EH (cell line): ENCODE measurements at regions not wholly inside any gene's neighbourhood (a gene's known extent, or its start where the extent isn't known, plus 50 kb on each side); places are given as distances from the start of the nearest gene placed in this dataset.
A peak's percentile ranks its signal among the peaks of the same experiment; 100 is the strongest.

Experiments used
- DNase-seq: peaks from one replicate; pipeline ENCODE4 v3.0.0-alpha.2; 2015; ENCODE audit warnings: low read depth

DNA sequence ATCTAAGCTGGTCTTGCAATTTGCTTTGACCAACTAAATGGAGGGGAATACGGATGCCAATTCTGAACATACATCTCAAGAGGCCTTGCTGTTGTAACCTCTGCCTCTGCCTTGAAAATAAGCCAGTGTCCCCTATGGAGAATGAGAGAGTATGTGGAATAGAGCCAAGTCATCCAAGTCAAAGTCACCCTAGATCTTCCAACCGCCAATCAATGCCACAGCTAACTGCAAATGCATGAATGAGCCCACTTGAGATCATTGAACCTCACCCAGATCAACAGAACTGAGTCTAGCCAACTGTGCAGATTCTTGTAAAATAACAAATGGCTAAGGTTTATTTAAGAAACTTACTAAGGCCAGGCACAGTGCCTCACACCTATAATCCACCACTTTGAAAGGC, 139.8 kb upstream of the TANK start:
- DNase-seq: no peak

DNA sequence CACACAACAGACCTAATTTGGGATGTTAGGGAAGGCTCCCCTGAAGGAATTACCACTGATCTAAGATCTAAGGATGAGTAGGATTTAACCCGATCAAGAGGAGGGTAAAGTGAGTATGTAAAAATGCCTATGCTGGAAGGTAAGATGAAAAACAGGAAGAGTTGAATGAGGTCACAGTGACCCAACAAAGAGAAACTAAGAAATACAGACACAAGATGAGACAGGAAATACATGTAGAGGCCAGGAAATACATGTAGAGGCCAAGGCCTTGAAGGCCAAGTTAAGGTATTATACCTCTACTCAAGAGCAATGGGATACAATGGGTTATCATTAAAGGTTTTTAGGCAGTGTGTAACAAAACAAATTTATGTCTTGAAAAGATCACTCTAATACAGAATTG, 131.6 kb upstream of the TANK start:
- DNase-seq: no peak

DNA sequence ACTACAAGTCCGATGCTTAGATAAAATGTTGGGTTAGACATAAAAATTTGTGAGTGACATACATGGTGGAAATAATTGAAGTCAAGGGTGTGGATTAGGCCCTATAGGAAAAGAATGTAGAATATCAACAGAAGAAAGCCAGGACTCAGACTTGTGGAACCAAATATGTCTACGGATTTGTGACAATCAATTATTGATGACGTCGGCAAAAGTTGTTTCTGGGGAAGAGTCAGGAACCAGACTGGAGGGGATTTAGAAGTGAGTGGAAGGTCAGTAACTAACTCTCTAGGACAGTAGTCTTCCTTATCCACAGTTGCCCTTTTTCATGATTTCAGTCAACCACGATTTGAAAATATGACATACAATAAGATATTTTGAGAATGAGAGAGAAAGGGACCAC, 130.9 kb upstream of the TANK start:
- no peak for DNase-seq

GRCh38 chr2:161030260-161031063, 129.8 kb upstream of the TANK start:
- DNase-seq: peak; percentile 99

- peak; percentile 23 for DNase-seq
These were observed 128.7 kb upstream of the TANK start for GRCh38 chr2:161031511-161031910.

DNA sequence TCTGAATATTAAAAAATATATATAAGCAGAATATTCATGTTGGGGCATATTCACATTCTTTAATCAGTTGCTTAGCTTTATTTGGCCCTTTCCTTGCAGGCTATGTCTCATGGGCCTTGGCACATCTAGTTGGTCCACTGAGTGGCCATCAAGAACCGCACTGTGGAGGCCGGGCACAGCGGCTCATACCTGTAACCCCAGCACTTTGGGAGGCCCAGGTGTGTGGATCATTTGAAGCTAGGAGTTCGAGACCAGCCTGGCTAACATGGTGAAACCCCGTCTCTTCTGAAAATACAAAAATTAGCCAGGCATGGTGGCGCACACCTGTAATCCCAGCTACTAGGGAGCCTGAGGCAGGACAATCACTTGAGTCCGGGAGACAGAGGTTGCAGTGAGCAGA, 127.6 kb upstream of the TANK start:
- DNase-seq: no peak

- peak; percentile 64 for DNase-seq
These were observed 127.1 kb upstream of the TANK start for GRCh38 chr2:161033059-161033660.

- DNase-seq: peak; percentile 91
These were observed 123.3 kb upstream of the TANK start for GRCh38 chr2:161036926-161037325.

GRCh38 chr2:161039071-161039470, 121.2 kb upstream of the TANK start:
- peak; percentile 50 for DNase-seq

- DNase-seq: no peak
These were observed 118.9 kb upstream of the TANK start for GRCh38 chr2:161041356-161041755.

DNA sequence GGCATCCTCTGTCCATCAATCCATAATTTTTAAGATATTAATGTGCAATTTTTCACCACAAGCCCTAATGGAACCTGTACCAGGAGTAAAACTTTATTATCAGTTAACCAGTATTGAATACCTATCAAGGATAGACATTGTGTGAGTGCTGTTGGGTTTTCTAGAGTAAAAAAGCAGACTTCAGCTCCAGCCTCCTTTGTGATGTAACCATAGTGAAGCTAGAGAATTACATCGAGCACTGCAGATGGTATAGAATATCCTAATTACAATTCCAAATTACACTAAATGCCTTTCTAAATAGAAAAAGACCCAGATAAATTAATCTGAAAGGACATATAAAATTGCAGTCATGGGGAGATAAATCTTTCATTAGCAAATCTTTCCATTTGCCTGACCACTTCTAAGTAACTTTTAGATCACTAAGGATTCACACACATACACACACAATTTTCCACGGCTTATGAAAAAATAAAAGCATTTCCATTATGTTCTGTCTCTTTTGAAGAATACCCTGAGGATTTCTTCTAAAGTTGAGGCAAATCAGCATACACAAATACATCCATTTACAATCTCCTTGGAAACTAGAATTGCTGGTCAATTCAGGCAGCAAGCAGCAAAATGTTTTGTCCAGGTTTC, 117.1 kb upstream of the TANK start:
- DNase-seq: no peak

DNA sequence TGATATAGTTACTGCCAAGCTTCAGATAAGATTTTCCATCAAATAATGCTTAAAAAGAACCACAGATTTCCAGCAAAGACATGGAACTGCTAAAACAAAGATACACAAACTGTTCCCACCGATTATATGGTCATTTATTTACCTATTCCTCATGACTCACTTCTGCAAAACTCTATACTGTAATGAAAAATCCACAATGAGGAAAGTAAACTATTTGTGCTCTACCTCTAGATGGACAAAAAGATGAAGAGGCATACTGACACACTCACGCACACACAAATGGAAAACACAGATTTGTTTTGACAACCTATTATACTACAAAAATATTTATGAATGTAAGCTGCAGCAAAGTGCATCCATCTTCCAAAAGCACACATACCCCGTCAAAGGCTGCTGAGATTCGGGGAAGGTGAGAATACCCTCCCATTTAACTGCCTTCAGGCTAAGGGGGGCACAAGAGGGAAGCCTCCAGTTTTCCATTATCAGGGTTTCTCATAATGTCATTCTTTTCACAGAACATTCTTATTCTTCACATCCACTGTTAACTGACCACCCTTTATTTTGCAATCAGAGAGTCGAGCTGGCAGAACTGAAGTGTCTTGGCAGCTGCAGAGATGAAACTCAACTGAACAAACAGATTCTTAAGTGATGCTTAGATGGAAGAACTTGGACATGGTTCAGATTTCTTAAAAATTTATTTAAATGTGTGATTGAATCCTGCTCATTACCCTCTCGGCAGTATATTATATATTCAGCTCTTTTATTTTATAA, 115.9 kb upstream of the TANK start:
- DNase-seq: peak; percentile 39

GRCh38 chr2:161044921-161045320, 115.3 kb upstream of the TANK start:
- no peak for DNase-seq

DNA sequence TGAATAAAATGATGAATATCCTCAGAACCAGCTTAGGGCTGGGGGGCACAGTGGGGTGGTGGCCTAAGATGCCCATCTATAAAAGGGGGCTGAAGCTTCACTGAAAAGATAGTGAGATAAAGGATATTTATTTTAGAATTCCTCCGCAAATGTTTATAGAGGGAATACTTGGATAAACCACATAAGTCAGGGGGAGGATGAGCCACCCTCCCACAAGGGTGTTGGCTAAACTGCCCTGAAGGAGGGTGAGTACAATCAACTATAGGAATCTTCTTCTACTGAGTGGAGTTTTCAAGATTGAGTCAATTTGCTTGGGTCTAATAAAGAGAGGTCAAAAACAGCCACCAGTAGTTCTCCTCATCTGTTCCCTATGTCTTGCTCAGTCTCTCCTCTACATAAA, 114.5 kb upstream of the TANK start:
- DNase-seq: peak; percentile 79

- no peak for DNase-seq
These were observed 113.4 kb upstream of the TANK start for GRCh38 chr2:161046876-161047275.

DNA sequence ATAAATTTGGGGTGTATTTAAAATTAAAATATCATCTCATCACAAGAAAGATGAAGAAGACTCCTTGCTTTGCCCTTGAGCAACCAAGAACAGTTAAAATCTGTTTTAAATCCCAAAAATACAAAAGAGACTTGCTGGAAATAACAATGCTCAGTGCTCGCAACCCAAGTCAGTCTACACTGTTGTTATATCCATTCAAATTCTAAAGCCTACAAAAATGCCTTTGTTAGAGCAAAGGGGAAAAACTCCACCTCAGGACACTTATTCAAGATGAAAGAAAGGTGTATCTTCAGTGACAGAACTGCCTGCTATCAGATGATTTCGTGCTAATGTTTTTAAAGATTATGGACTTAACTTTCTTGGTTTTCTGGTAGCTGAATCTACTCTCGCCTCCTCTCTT, 111.9 kb upstream of the TANK start:
- DNase-seq: no peak

DNA sequence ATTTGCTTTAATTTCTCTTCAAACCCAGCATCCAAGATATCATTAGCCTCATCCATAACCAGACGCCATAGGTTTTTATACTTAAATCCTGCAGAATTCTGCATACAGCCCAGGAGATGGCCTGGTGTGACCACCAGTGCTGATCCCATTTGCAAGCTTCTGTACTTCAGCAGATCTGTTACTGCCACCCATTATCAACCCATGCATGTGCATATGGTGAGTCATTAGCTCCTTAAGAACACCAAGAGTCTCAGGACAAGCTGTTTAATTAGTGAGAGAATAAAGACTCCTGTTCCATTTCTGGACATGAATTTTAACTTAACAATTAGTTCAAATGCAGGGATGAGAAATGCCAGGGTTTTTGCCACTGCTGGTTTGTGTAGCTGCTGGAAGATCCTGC, 110.7 kb upstream of the TANK start:
- peak; percentile 23 for DNase-seq

GRCh38 chr2:161052214-161052613, 108.0 kb upstream of the TANK start:
- DNase-seq: no peak

DNA sequence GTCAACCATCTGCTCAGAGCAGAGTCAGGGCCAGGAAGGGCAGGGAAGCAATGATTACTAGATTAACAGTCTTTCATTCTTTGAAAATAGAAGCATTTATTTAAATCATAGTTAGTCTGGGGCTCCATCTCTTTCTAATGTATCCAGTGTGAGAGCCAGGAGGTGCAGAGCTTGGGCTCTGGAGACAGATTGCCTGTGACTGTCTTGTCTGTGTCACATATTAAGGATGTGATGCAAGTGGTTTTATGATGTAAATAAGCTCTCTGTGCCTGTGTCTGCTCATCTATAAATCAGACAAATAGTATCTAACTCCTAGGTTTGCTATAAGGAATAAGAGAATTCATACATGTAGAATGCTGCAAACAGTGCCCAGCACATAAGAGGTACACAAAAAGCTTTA, 104.9 kb upstream of the TANK start:
- no peak for DNase-seq

GRCh38 chr2:161059388-161059787, 100.8 kb upstream of the TANK start:
- DNase-seq: no peak

DNA sequence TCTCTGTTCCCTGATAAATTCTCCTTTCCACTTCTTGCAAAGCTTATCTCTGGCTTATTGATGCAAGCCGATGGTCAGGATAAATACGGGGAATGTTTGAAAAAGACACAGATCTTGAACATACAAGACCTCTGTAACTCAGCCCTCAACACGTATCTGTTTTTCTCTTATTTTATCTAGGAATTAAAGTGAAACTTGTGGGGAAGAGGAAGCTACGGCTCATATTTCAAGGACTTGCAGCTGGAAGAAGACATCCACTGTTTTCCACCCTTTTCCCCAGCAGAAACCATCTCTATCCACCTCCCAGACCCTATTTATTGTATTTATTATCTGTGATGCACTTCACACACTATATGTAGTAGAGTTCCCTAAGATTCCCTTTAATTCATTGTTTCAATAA, 98.4 kb upstream of the TANK start:
- DNase-seq: no peak

- peak; percentile 82 for DNase-seq
These were observed 96.9 kb upstream of the TANK start for GRCh38 chr2:161063157-161063945.
